Heart left ventricle (tissue), 13 donors: ENCODE measurements at regions not wholly inside any gene's neighbourhood (a gene's known extent, or its start where the extent isn't known, plus 50 kb on each side); places are given as distances from the start of the nearest gene placed in this dataset.

Experiments used
- POLR2A ChIP-seq, 2 donors: fragments of 450-650 bp; IDR thresholded peaks; one replicate each; pipeline ENCODE4 v1.6.1; 2017; ENCODE audit warnings: antibody characterized with exemption in 2 of 2, mild to moderate bottlenecking in 2 of 2, moderate library complexity in 2 of 2
- TF ChIP-seq, protein P1 (sequence below), 12 donors: fragments of 200-600 bp; sonication (generic) in 4 of 12; IDR thresholded peaks; one replicate each; pipeline versions ENCODE4 v1.5.0 to v1.8.0; 2018 to 2022; ENCODE audit warnings: antibody characterized with exemption in 12 of 12, mild to moderate bottlenecking in 5 of 12
- donor health status: ischemic (EF 13 %, LVEDD 7.1; RV severe dilation, severe dysfunction).
- donor health status: DM: no; HTN: yes; CAD: no.
- donor health status: DM: no; HTN: no; CAD: no.
- donor health status: ischemic (EF 25% LVEDD 6.9; RV normal size, moderate dysfunction).
- donor health status: ischemic (EF 25% LVEDD 5.7; RV mildly dilated, moderate dysfunction).
- donor health status: ischemic (EF 35%, LVEDD 5.7; RV mildly dilated, moderate dysfunction).
- donor health status: nonischemic (EF 11% LVEDD 7.7; RV severe dilation, severe dysfunction).
- donor health status: DM: yes; HTN: yes; CAD: no.
- donor health status: PGD.
- donor health status: ischemic (EF 29% LVEDD 5.4; RV normal size, mild dysfunction).
- donor health status: nonischemic (EF 23%, LVEDD 6.1; RV moderate dilation, normal function).

DNA sequence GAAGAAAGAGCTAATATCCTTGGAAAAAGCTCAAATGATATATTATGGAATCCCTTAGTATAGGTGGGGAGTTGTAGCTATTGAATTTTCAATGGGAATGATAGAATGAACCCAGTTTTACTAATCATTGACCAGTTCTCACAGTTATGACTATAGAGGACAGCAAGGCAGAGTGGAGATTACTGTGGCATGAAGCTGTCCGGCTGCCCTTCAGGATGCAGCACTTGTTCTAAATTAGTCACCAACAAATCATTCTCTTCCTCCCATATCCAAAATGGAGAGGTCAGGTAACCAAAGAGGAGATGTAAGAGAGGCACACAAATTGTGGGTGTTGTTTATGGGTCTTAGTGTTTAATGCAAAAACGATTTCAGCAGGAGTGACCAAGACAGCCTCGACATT lies 1490.0 kb upstream of the MIR17HG start:
- TF ChIP-seq, protein P1, sequence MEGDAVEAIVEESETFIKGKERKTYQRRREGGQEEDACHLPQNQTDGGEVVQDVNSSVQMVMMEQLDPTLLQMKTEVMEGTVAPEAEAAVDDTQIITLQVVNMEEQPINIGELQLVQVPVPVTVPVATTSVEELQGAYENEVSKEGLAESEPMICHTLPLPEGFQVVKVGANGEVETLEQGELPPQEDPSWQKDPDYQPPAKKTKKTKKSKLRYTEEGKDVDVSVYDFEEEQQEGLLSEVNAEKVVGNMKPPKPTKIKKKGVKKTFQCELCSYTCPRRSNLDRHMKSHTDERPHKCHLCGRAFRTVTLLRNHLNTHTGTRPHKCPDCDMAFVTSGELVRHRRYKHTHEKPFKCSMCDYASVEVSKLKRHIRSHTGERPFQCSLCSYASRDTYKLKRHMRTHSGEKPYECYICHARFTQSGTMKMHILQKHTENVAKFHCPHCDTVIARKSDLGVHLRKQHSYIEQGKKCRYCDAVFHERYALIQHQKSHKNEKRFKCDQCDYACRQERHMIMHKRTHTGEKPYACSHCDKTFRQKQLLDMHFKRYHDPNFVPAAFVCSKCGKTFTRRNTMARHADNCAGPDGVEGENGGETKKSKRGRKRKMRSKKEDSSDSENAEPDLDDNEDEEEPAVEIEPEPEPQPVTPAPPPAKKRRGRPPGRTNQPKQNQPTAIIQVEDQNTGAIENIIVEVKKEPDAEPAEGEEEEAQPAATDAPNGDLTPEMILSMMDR (IDR thresholded peaks at IDR 0.05) = no peak
- no peak for TF ChIP-seq POLR2A (IDR thresholded peaks at IDR 0.05)
